PFSK-1 (cell line): ENCODE measurements at regions not wholly inside any gene's neighbourhood (a gene's known extent, or its start where the extent isn't known, plus 50 kb on each side); places are given as distances from the start of the nearest gene placed in this dataset.

ENCODE experiments used
- FOXP2 ChIP-seq: optimal IDR thresholded peaks from 2 replicates; pipeline ENCODE3; 2011; ENCODE audit warnings: borderline replicate concordance, control low read depth, inconsistent platforms; ENCODE audit not compliant: insufficient read depth; ENCODE audit errors: extremely low read length, extremely low read depth
- POLR2AphosphoS5 ChIP-seq: IDR thresholded peaks from 2 replicates; pipeline ENCODE4 v1.6.1; 2012; ENCODE audit warnings: low read depth, mild to moderate bottlenecking, control low read depth, low read length, moderate library complexity
- SIN3A ChIP-seq: IDR thresholded peaks from 2 replicates; pipeline ENCODE4 v1.6.1; 2012; ENCODE audit warnings: mild to moderate bottlenecking, low read length, moderate library complexity, borderline replicate concordance; ENCODE audit not compliant: insufficient read depth
- TAF1 ChIP-seq: IDR thresholded peaks from 2 replicates; pipeline ENCODE4 v1.6.1; 2012; ENCODE audit warnings: low read length, control low read depth, borderline replicate concordance; ENCODE audit not compliant: insufficient read depth
- TF ChIP-seq, protein P1 (sequence below), 2 experiments: IDR thresholded peaks; 2 replicates each; pipeline versions ENCODE4 v1.6.1 to v1.8.0; 2011 to 2012; ENCODE audit warnings: low read depth in 2 of 2, low read length in 2 of 2, control low read depth in 1 of 2, inconsistent platforms in 1 of 2, mild to moderate bottlenecking in 1 of 2, moderate library complexity in 1 of 2; ENCODE audit not compliant: insufficient read depth in 1 of 2

DNA sequence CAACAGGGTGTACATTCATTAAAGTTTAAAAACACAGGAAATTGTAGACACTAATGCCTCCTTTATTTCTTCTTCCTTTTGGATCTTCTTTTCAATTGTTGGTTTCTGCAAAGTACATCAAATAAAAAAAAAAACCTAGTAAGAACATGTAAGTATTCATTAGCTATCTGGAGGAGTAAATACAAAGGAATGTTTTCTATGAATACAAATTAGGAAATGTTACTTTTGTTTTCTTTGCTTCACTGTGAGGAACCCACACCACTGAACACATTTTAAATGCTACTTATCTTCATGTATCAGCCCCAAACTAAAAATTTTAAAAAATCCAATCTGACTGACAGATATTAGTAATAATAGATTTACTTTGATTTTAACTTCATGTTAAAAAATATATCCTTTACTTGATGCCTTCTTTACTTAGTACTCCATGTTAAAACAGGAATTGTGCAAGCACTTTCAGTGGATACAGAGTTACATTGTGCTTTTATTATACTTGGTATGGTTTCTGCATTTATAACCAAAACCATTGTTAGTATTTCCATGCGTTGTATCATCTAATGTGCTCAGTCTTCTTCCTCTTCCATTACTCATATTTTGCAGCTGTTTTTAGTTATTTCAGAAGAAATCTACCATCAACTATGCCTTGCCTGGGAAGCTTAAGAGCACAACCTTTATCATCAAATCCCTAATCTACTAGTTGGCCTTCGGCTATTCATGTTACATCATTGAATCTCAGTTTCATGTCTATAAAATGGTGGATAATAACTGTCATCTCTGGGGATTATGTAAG is 236.9 kb upstream of the DPYD start:
- TF ChIP-seq SIN3A (no peak), POLR2AphosphoS5 (no peak)
- TF ChIP-seq, protein P1, sequence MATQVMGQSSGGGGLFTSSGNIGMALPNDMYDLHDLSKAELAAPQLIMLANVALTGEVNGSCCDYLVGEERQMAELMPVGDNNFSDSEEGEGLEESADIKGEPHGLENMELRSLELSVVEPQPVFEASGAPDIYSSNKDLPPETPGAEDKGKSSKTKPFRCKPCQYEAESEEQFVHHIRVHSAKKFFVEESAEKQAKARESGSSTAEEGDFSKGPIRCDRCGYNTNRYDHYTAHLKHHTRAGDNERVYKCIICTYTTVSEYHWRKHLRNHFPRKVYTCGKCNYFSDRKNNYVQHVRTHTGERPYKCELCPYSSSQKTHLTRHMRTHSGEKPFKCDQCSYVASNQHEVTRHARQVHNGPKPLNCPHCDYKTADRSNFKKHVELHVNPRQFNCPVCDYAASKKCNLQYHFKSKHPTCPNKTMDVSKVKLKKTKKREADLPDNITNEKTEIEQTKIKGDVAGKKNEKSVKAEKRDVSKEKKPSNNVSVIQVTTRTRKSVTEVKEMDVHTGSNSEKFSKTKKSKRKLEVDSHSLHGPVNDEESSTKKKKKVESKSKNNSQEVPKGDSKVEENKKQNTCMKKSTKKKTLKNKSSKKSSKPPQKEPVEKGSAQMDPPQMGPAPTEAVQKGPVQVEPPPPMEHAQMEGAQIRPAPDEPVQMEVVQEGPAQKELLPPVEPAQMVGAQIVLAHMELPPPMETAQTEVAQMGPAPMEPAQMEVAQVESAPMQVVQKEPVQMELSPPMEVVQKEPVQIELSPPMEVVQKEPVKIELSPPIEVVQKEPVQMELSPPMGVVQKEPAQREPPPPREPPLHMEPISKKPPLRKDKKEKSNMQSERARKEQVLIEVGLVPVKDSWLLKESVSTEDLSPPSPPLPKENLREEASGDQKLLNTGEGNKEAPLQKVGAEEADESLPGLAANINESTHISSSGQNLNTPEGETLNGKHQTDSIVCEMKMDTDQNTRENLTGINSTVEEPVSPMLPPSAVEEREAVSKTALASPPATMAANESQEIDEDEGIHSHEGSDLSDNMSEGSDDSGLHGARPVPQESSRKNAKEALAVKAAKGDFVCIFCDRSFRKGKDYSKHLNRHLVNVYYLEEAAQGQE (IDR thresholded peaks at IDR 0.05; ENCODE audit: insufficient read depth in 1 of 2, low read depth in 2 of 2, low read length in 2 of 2), result no peak

DNA sequence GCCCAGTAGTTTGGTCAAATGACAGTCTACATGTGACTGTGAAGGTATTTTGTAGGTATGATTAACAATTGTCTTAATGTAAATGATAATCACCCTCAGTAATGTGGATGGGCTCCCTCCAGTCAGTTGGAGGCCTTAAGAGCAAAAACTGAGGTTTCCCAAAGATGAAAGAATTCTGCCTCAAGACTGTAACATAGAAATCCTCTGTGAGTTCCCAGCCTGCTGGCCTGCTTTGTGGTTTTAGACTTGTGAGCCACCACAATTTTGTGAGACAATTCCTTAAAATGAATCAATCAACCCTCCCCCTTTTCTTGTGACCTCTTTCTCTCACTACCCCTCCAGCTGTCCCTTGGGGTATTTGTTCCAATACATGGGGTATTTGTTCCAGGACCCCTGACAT is 226.4 kb upstream of the DPYD start:
- TF ChIP-seq POLR2AphosphoS5 (no peak), FOXP2 (no peak), TAF1 (no peak)
- TF ChIP-seq, protein P1 (IDR thresholded peaks at IDR 0.05; ENCODE audit: insufficient read depth in 1 of 2, low read depth in 2 of 2, low read length in 2 of 2), result no peak

DNA sequence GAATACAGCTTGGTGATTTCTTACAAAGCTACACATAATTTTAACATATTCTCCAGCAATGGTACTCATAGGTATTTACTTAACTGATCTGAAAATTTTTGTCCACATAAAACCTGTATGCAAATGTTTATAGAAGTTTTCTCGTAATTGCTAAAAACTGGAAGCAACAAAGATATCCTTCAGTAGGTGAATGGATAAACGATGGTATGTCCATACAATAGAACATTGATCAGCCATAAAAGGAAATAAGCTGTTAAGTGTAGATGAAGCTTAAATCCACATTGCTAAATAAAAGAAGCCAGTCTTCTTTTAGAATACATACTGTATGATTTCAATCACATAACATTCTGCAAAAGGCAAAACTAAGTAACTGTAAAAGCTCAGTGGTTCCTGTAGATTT is 224.8 kb upstream of the DPYD start:
- TF ChIP-seq, protein P1 (IDR thresholded peaks at IDR 0.05; ENCODE audit: insufficient read depth in 1 of 2, low read depth in 2 of 2, low read length in 2 of 2), result no peak
- TF ChIP-seq SIN3A (no peak), FOXP2 (no peak), POLR2AphosphoS5 (no peak), TAF1 (no peak)

DNA sequence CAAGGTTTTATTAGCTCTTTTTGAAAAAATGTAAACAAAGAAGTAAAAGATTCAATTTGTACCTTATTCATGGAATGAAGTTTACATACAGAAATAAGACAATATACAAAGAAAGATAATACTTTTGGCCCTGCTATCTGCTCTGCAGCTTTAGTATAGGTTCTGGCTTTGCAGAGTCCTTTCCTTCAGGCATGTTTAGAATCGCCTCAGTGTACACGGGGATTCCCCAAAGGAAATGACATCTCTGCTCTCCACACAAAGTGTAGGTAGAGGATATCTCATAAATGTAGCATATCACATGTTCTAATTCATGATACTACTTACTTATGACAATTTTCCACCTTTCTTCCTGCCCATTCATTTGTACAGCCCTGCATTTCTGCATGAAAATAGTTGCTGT is 222.6 kb upstream of the DPYD start:
- TF ChIP-seq TAF1, result no peak
- no peak for TF ChIP-seq SIN3A
- TF ChIP-seq POLR2AphosphoS5, result no peak
- TF ChIP-seq, protein P1 (IDR thresholded peaks at IDR 0.05; ENCODE audit: insufficient read depth in 1 of 2, low read depth in 2 of 2, low read length in 2 of 2), result no peak
- TF ChIP-seq FOXP2, result no peak

DNA sequence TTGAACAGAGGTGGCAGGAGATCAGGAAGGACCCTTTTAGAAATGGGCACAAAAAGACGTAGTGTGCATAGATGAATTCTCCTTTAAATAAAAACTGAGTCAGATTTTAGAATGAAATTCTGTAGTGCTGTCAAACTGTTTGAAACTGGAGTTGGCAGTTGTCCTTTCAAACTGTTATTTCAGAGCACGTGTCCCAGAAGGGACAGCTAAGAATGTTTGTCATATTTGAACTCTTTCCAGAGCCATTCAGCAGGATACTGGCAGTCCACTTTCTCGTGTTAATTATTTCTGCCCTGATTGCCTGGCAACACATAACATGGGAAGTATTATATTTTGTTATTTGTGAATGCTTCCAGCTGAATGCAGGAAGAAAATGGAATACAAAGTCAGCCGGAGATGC is 212.3 kb upstream of the DPYD start:
- TF ChIP-seq FOXP2 (no peak), POLR2AphosphoS5 (no peak), TAF1 (no peak)
